ENCODE measurements at regions not wholly inside any gene's neighbourhood (a gene's known extent, or its start where the extent isn't known, plus 50 kb on each side); places are given as distances from the start of the nearest gene placed in this dataset.
"Not testable (repeated sequence)": the region's sequence is repeated elsewhere in the genome, so short reads cannot be mapped to it uniquely, and the experiment has no call there.

- no peaks in the 10 kb centered on the region for H3K36me3 ChIP-seq (ENCODE audit: control insufficient read depth, insufficient read depth, low read length)
- no peak overlapping the region for H3K4me3 ChIP-seq (ENCODE audit: low read depth in 2 of 2, low read length in 2 of 2)
- H3K27me3 ChIP-seq (ENCODE audit: control insufficient read depth, insufficient read depth, low read length), result no peaks in the 10 kb centered on the region
- no peak overlapping the region for H3K27ac ChIP-seq (ENCODE audit: low read length)
- no peaks in the 10 kb centered on the region for H3K4me1 ChIP-seq (ENCODE audit: control insufficient read depth, insufficient read depth, low read length)
- ATAC-seq (no peak), DNase-seq (ENCODE audit: low read depth, low spot score) (no peak)
- BruUV-seq (replicated peaks), result no TSS peak
- H3K9me3 ChIP-seq (ENCODE audit: control insufficient read depth, insufficient read depth, low read depth, low read length), result no peaks in the 10 kb centered on the region
- POLR2A ChIA-PET, result no interaction called here
- CTCF ChIA-PET, result no interaction called here
- in situ Hi-C loops (cut with HindIII; ENCODE audit: low pct_unique_long_range_greater_than_20kb, low sequenced_read_pairs) (no loop called here), intact Hi-C loops (cut with micrococcal nuclease; ENCODE audit: unreplicated experiment) (no loop called here)
- TF ChIP-seq CTCF (IDR thresholded peaks at IDR 0.05) (no peak), REST (IDR thresholded peaks at IDR 0.05; ENCODE audit: insufficient read depth in 1 of 2, low read depth in 2 of 2, low read length in 1 of 2) (no peak), POLR2AphosphoS5 (IDR thresholded peaks at IDR 0.05; ENCODE audit: low read depth, low read length) (no peak), SIN3A (IDR thresholded peaks at IDR 0.05; ENCODE audit: borderline replicate concordance, insufficient read depth, low read depth, low read length) (no peak), TCF7L2 (IDR thresholded peaks at IDR 0.05; ENCODE audit: low read depth, low read length) (no peak)
These were observed 120.3 kb upstream of the TOP1 start for GRCh38 chr20:40908309-40908708.

DNA sequence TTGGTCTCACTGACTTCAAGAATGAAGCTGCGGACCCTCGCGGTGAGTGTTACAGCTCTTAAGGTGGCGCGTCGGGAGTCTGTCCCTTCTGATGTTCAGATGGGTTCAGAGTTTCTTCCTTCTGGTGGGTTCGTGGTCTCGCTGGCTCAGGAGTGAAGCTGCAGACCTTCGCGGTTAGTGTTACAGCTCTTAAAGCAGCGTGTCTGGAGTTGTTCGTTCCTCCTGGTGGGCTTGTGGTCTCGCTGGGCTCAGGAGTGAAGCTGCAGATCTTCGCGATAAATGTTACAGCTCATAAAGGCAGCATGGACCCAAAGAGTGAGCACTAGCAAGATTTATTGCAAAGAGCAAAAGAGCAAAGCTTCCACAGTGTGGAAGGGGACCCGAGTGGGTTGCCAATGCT lies 119.1 kb upstream of the TOP1 start:
- DNase-seq (ENCODE audit: low read depth, low spot score); intact Hi-C loops (cut with micrococcal nuclease; ENCODE audit: unreplicated experiment); in situ Hi-C loops (cut with HindIII; ENCODE audit: low pct_unique_long_range_greater_than_20kb, low sequenced_read_pairs); H3K9me3 ChIP-seq (ENCODE audit: control insufficient read depth, insufficient read depth, low read depth, low read length); POLR2A ChIA-PET; H3K4me3 ChIP-seq (ENCODE audit: low read depth in 2 of 2, low read length in 2 of 2); BruUV-seq (replicated peaks); H3K27me3 ChIP-seq (ENCODE audit: control insufficient read depth, insufficient read depth, low read length); H3K36me3 ChIP-seq (ENCODE audit: control insufficient read depth, insufficient read depth, low read length); H3K27ac ChIP-seq (ENCODE audit: low read length); ATAC-seq; CTCF ChIA-PET; H3K4me1 ChIP-seq (ENCODE audit: control insufficient read depth, insufficient read depth, low read length): not testable (repeated sequence)

DNA sequence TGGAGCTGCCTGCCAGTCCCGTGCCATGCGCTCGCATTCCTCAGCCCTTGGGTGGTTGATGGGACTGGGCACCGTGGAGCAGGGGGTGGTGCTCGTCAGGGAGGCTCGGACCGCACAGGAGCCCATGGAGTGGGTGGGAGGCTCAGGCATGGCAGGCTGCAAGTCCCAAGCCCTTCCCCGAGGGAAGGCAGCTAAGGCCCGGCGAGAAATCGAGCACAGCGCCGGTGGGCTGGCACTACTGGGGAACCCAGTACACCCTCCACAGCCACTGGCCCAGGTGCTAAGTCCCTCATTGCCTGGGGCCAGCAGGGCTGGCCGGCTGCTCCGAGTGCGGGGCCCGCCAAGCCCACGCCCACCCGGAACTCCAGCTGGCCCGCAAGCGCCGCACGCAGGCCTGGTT lies 118.2 kb upstream of the TOP1 start:
- H3K27ac ChIP-seq (ENCODE audit: low read length); POLR2A ChIA-PET; H3K27me3 ChIP-seq (ENCODE audit: control insufficient read depth, insufficient read depth, low read length); CTCF ChIA-PET; H3K4me3 ChIP-seq (ENCODE audit: low read depth in 2 of 2, low read length in 2 of 2); BruUV-seq (replicated peaks); in situ Hi-C loops (cut with HindIII; ENCODE audit: low pct_unique_long_range_greater_than_20kb, low sequenced_read_pairs); H3K36me3 ChIP-seq (ENCODE audit: control insufficient read depth, insufficient read depth, low read length); H3K4me1 ChIP-seq (ENCODE audit: control insufficient read depth, insufficient read depth, low read length); DNase-seq (ENCODE audit: low read depth, low spot score); ATAC-seq; intact Hi-C loops (cut with micrococcal nuclease; ENCODE audit: unreplicated experiment); H3K9me3 ChIP-seq (ENCODE audit: control insufficient read depth, insufficient read depth, low read depth, low read length): not testable (repeated sequence)

GRCh38 chr20:40911152-40911551 lies 117.5 kb upstream of the TOP1 start:
- H3K27ac ChIP-seq (ENCODE audit: low read length); in situ Hi-C loops (cut with HindIII; ENCODE audit: low pct_unique_long_range_greater_than_20kb, low sequenced_read_pairs); intact Hi-C loops (cut with micrococcal nuclease; ENCODE audit: unreplicated experiment); H3K4me1 ChIP-seq (ENCODE audit: control insufficient read depth, insufficient read depth, low read length); DNase-seq (ENCODE audit: low read depth, low spot score); ATAC-seq; BruUV-seq (replicated peaks); H3K4me3 ChIP-seq (ENCODE audit: low read depth in 2 of 2, low read length in 2 of 2); H3K36me3 ChIP-seq (ENCODE audit: control insufficient read depth, insufficient read depth, low read length); CTCF ChIA-PET; H3K27me3 ChIP-seq (ENCODE audit: control insufficient read depth, insufficient read depth, low read length); POLR2A ChIA-PET; H3K9me3 ChIP-seq (ENCODE audit: control insufficient read depth, insufficient read depth, low read depth, low read length): not testable (repeated sequence)

Measured in Panc1 (cell line).